Activated CD4-positive, alpha-beta T cell treated with anti-CD3 and anti-CD28 coated beads, Interleukin-2, amount 50 U/mL, for 24 hours (primary cell): ENCODE measurements at regions not wholly inside any gene's neighbourhood (a gene's known extent, or its start where the extent isn't known, plus 50 kb on each side); places are given as distances from the start of the nearest gene placed in this dataset.
"Not testable (repeated sequence)": the region's sequence is repeated elsewhere in the genome, so short reads cannot be mapped to it uniquely, and the experiment has no call there.

Experiments
- DNase-seq, 2 donors: peaks; one replicate each; pipeline ENCODE4 v3.0.0-alpha.2; 2020; ENCODE audit warnings: low read depth in 1 of 2, low spot score in 1 of 2

GRCh38 chr20:40889266-40889665, 139.4 kb upstream of the TOP1 start:
- not testable (repeated sequence) for DNase-seq

DNA sequence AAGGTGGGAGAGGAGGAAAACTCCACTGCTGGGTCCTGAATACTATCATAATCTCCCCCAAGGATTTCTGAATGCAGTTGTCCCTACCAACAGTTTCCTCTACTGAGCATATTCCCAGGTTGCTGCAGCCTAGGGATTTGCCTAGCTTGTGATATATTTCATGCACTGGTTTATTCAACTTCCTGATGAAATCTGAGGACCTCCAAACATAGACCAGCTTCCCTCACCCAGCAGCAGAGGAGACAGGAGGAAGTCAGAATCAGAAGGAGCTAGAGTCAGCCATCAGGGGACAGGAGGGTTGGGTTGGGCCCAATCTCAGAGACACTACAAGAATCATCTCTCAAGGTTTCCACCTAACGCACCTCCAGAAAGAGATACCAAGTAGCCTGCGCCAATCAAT, 138.4 kb upstream of the TOP1 start:
- no peak for DNase-seq

DNA sequence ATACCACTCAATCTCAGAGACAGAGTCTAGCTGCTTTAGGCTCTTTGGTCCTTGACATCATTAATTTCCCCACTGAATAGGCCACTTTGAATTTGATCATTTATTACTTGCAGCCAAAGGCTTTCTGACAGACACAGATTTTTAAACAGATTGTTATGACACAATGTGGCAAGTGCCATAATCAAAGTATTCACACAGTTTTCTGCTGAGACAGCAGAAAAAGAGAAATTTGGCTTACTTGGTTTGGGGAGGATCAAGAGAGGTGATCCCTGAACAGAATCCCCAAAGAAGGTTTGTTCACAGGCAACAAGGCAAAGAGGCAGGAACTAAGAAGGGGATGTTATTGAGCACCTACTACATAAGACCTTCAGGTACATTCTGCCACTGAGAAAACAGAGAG, 138.0 kb upstream of the TOP1 start:
- DNase-seq, result no peak

DNA sequence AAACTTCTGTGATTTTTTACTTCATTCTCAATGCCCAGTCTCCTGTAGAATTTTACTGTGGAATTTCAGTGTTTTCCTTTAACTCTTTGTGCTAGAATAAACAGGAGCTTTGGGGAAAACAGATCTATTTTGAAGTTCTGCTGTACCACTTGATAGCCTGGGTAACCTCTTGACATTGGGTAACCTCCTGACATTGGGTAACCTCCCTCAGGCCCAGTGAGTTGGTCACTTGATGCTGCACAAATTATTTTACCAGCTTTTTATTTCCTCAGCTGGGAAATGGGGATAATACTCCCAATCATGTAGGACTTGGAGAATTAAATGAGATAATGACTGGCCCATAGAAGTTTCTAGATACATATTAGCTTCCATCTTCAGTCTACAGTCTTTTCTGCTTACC, 137.3 kb upstream of the TOP1 start:
- no peak for DNase-seq

GRCh38 chr20:40892642-40893041, 136.0 kb upstream of the TOP1 start:
- no peak for DNase-seq

- no peak for DNase-seq
These were observed 134.9 kb upstream of the TOP1 start for GRCh38 chr20:40893610-40894236.

DNA sequence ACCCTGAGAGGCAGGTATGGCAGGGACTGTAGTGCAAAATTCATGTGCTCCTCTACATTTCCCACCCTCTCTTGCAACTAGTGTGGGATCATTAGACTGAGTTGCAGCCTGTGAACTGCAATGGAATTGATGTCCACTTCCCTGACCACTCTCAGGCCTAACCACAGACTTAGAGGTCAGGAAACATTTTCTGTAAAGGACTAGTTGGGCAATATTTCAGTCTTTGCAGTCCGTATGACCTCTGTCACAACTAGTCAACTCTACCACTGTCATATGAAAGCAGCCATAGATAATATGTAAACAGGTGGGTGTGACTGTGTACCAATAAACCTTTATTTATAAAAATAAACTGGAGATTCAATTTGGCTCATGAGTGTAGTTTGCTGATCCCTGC, 134.4 kb upstream of the TOP1 start:
- no peak for DNase-seq

DNA sequence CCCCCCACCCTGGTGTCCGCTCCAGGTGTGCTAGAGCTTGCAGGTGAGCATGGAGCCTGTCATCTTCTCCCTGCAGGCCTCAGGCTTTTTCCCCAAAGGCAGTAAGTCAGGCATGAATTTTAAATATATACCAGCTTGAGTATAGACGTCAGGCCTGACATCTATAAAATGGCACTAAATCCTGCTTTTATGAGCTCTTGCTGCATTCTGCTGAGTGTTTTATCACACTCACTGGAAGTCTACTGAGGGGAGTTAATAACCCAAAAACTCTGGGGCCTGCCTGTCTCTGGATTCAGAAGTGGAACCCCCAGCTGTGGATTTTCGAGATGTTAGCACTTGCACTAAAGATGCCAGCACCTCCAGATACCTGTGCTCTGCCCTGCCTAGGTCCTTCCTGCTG, 133.4 kb upstream of the TOP1 start:
- no peak for DNase-seq

DNA sequence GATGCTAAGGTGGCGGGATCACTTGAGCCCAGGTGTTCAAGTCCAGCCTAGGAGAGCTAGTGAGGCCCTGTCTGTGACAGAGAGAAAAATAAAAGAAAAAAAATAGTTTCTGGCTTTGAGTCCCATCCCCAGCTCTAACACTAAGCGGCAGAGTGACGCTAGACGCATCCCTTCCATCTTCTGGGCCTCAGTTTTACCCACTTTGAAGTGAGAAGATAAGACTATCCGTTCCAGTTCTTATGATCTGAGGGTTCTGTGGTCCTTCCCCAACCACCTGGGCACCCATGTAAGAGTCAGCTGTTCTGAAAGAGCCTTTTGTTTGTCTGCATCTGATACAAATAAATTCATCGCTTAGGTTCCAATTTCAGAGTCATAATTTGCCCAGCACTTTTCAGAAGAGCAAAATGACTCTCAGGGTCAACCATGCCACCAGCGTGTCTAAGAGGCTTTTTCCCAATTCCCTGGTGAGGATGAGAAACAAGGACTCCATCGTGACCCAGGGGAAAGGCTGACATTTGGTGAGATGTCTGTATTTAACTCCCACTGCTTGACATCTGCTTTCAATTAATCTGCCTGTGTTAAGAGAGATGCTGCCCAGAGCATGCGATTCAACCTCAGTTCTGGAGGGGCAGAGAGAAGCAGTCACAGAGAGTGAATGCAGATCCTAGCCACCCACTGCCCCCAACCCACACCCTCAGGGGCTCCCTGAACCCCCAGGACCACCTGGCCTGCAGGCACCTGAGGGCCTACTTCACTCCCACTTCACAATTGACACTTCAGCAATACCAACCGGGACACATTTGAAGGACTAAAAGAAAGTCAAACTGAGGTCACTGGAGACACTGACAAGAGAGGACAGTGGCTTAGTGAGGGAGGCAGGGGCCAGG, 131.6 kb upstream of the TOP1 start:
- no peak for DNase-seq

GRCh38 chr20:40899344-40899743, 129.3 kb upstream of the TOP1 start:
- DNase-seq, result no peak

DNA sequence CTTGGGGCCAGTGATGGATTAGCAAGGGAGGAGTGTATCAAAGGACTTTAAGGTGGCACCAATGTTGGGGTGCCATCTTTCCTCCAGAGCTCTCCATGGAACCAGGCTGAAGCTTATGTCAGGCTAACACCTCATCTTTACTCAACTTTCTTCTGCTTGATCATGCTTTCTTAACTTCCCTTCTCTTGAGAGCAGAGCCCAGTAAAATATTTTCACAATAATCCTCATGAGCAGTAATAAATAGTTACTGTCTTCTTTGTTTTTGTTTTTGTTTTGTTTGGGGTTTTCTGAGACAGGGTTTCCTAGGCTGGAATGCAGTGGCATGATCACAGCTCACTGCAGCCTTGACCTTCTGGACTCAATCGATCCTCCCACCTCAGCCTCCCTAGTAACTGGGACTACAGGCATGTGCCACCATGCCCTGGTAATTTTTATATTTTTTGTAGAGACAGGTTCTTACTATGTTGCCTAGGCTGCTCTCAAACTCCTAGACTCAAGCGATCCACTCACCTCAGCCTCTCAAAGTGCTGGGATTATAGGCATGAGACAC, 127.9 kb upstream of the TOP1 start:
- no peak for DNase-seq

DNA sequence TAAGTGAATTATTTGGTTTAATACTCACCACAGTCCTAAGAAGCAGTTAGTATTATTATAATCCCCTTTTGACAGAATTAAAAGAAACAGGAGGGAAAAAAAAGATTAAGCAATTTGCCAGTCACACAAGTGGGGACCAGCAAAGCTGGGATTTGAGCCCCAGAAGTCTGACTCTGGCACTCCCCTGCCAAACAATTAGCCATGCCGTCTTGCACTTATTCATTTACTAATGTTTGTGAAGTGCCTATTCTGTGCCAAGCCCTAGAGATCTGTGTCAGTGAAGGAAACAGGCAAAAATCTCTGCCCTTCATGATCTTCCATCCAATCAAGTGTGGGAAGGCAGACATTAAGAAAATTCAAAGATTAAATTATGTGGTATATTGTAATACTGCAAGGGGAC, 126.0 kb upstream of the TOP1 start:
- DNase-seq, result no peak

GRCh38 chr20:40908309-40908708, 120.3 kb upstream of the TOP1 start:
- DNase-seq, result no peak

DNA sequence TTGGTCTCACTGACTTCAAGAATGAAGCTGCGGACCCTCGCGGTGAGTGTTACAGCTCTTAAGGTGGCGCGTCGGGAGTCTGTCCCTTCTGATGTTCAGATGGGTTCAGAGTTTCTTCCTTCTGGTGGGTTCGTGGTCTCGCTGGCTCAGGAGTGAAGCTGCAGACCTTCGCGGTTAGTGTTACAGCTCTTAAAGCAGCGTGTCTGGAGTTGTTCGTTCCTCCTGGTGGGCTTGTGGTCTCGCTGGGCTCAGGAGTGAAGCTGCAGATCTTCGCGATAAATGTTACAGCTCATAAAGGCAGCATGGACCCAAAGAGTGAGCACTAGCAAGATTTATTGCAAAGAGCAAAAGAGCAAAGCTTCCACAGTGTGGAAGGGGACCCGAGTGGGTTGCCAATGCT, 119.1 kb upstream of the TOP1 start:
- DNase-seq, result not testable (repeated sequence)

GRCh38 chr20:40910436-40910835, 118.2 kb upstream of the TOP1 start:
- DNase-seq, result not testable (repeated sequence)

GRCh38 chr20:40911152-40911551, 117.5 kb upstream of the TOP1 start:
- DNase-seq, result not testable (repeated sequence)

DNA sequence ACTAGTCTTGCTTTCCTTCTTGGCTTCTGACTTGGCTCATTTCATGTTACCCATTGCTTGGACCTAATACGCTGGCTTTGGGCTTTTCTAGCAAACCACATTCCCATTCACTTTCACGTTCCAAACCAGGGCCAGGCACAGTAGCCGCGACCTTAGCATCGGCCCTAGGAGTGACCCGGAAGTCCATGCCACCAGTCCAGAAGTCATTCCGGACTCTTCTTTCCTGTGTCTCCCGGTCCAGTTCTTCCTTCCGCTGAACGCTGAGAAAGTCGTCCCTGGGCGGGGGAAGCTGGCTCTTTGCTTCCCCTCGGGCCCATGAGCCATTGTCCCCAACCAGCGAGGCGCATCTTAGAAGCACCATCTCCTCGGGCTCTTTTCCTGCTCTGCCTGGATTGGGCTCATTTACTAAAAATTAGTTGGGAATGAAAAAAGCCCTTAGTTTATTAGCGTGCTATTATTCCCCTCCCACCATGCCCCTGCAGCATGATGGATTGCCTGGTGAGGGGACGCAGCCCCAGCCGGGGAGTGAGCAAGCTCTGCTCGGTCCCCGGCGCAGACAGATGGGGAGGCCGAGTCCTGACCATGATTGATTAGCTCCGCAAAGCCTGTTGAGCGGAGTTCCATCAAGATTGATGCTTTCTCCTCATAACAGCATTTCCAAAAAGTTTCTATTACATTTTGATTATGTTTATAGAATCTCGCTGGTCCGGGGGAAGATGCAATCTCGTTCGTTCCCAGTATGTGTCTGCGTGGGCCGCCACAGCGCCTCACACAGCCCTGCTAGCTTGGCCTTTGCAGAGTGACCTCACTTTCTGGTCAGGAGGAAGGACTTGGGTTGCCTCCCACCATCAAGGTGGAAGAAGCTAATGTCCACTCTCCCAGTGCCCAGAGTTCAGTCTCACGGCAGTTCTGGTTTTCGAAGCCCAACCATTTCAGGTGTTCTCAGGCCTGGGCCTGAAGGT, 115.1 kb upstream of the TOP1 start:
- DNase-seq, result no peak

DNA sequence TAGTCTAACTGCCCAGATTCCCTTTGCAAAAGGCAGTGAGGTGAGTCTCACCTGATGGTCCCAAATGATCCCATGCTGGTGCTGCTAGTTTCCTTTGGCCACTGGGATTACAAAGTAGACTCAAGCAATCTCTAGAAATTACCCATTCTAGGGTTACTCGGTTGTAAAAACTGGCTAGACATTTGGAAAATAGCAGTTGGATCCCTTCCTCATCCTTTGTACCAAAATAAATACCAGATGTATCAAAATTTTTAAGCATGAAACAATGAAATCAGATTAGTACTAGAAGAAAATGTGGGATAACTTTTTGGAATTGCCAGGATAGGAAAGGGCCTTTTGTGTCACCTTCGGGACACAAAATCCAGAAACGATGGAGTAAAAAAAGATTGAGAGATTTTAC, 112.9 kb upstream of the TOP1 start:
- DNase-seq, result no peak

DNA sequence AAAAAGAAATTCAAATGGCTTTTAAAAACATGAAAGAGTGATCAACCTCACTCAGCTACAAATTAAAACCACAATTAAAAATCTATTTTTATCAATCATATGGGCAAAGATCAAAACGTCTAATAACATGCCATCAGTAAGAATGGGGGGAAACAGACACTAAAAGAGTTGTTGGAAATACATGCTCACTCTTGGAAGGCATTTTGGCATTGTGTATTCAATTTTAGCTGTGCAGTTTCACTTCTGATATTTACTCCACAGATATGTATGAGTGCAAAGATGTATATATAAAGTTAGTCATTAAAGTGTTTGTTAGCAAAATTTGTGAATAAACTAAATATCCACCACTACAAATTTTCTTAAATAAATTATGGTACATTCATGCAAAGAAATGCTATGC, 112.3 kb upstream of the TOP1 start:
- no peak for DNase-seq

- no peak for DNase-seq
These were observed 108.3 kb upstream of the TOP1 start for GRCh38 chr20:40920291-40920690.

DNA sequence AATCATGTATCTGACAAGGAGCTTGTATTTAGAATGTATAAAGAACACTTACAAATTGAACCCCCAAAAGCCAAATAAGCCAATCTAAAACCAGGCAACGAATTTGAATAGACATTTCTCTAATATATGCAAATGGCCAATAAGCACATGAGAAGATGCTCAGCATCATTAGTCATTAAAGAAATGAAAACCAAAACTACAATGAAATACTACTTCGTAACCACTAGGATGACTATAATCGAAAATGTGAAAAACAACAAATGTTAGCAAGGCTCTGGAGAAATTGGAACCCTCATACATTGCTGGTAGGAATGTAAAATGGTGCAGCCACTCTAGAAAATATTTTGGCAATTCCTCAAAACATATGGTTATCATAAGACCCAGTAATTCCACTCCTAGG, 105.8 kb upstream of the TOP1 start:
- no peak for DNase-seq
